Panc1 (cell line): ENCODE measurements at regions not wholly inside any gene's neighbourhood (a gene's known extent, or its start where the extent isn't known, plus 50 kb on each side); places are given as distances from the start of the nearest gene placed in this dataset.

Experiments used
- ATAC-seq: fragments of 200-7000 bp; cut with Tn5 transposase; 2 replicates; pipeline ENCODE4 v1.9.1; 2020; ENCODE audit warnings: mild to moderate bottlenecking, moderate library complexity
- BruUV-seq: library from RNA; stranded (reverse); fragments of 400-500 nt; replicated peaks from 2 replicates; lab custom pipeline; 2021; lab: Mats Ljungman, UMichigan
- CTCF ChIA-PET: fragments of 300-600 bp; sonication (Branson Sonifier 250); formaldehyde crosslinking; loops from one replicate; lab custom pipeline; 2022; ENCODE audit warnings: antibody characterized with exemption; lab: Charles Lee
- POLR2A ChIA-PET: fragments of 300-600 bp; sonication (Branson Sonifier 250); formaldehyde crosslinking; loops from one replicate; lab custom pipeline; 2022; ENCODE audit warnings: antibody characterized with exemption; lab: Charles Lee
- DNase-seq: peaks from one replicate; pipeline ENCODE4 v3.0.0-alpha.2; 2010; ENCODE audit warnings: low read depth, low spot score
- H3K27ac ChIP-seq: 2 replicates; pipeline ENCODE4 v1.5.1; 2011; ENCODE audit warnings: mild to moderate bottlenecking, low read length, inconsistent platforms
- H3K27me3 ChIP-seq: fragments of 200-500 bp; sonication (Bioruptor generic); 2 replicates; pipeline ENCODE4 v1.6.0; 2014; ENCODE audit warnings: low read length, inconsistent platforms; ENCODE audit not compliant: control insufficient read depth, insufficient read depth
- H3K36me3 ChIP-seq: fragments of 200-500 bp; sonication (Bioruptor generic); 2 replicates; pipeline ENCODE4 v1.5.1; 2014; ENCODE audit warnings: inconsistent platforms, mild to moderate bottlenecking, low read length, moderate library complexity; ENCODE audit not compliant: control insufficient read depth, insufficient read depth
- H3K4me1 ChIP-seq: 2 replicates; pipeline ENCODE4 v1.5.1; 2011; ENCODE audit warnings: inconsistent platforms, mild to moderate bottlenecking, low read length, moderate library complexity; ENCODE audit not compliant: control insufficient read depth, insufficient read depth
- H3K4me3 ChIP-seq, 2 experiments: 2 replicates each; pipeline ENCODE4 v1.5.1; 2011 to 2012; ENCODE audit warnings: low read depth in 2 of 2, low read length in 2 of 2, mild to moderate bottlenecking in 2 of 2, inconsistent platforms in 1 of 2, moderate library complexity in 1 of 2
- H3K9me3 ChIP-seq: fragments of 200-500 bp; sonication (Bioruptor generic); 2 replicates; pipeline ENCODE4 v1.5.1; 2014; ENCODE audit warnings: low read depth, mild to moderate bottlenecking, inconsistent platforms, low read length, moderate library complexity; ENCODE audit not compliant: control insufficient read depth, insufficient read depth
- POLR2AphosphoS5 ChIP-seq: IDR thresholded peaks from 2 replicates; pipeline ENCODE4 v1.6.1; 2012; ENCODE audit warnings: mild to moderate bottlenecking, low read depth, low read length, moderate library complexity
- SIN3A ChIP-seq: IDR thresholded peaks from 2 replicates; pipeline ENCODE4 v1.6.1; 2012; ENCODE audit warnings: low read depth, mild to moderate bottlenecking, low read length, moderate library complexity, borderline replicate concordance; ENCODE audit not compliant: insufficient read depth
- TCF7L2 ChIP-seq: IDR thresholded peaks from 2 replicates; pipeline ENCODE4 v1.6.1; 2011; ENCODE audit warnings: mild to moderate bottlenecking, low read depth, low read length, inconsistent platforms
- in situ Hi-C: cut with HindIII; loops from 2 replicates; pipeline ENCODE4 v1.10.0; 2016; ENCODE audit warnings: low sequenced_read_pairs, low pct_unique_long_range_greater_than_20kb
- intact Hi-C: fragments of 100-400 bp; cut with micrococcal nuclease; formaldehyde crosslinking; loops from one replicate; pipeline ENCODE4 v1.10.0; 2022; ENCODE audit not compliant: unreplicated experiment
- TF ChIP-seq, protein P1 (sequence below), 2 experiments: IDR thresholded peaks; 2 replicates each; pipeline ENCODE4 v1.6.1; 2011 to 2012; ENCODE audit warnings: low read depth in 2 of 2, control low read depth in 1 of 2, low read length in 1 of 2, mild to moderate bottlenecking in 1 of 2, moderate library complexity in 1 of 2; ENCODE audit not compliant: insufficient read depth in 1 of 2
- TF ChIP-seq, protein P2 (sequence below): fragments of 450-650 bp; IDR thresholded peaks from 2 replicates; pipeline ENCODE4 v1.5.1; 2017; ENCODE audit warnings: mild to moderate bottlenecking

DNA sequence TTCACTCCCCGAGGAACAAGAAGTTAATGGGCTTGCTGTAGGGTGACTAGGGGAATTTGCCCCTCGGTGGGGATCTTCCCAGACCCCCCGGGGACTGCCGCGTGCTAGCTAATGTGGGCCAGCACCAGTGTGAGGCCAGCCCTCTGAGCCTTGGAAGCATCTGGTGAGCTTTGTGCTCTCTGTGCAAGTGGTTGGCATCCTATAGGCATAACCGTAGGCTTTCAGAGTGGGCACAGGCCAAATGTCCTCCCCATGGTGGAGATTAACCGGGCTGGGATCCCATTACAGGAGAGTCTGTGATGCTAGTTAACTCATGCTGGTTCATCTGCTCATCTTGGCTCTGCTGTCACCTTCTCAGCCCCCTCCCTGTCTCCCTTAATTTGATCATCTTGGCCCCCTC is 125.7 kb downstream of the TRIM29 start:
- TF ChIP-seq, protein P1, sequence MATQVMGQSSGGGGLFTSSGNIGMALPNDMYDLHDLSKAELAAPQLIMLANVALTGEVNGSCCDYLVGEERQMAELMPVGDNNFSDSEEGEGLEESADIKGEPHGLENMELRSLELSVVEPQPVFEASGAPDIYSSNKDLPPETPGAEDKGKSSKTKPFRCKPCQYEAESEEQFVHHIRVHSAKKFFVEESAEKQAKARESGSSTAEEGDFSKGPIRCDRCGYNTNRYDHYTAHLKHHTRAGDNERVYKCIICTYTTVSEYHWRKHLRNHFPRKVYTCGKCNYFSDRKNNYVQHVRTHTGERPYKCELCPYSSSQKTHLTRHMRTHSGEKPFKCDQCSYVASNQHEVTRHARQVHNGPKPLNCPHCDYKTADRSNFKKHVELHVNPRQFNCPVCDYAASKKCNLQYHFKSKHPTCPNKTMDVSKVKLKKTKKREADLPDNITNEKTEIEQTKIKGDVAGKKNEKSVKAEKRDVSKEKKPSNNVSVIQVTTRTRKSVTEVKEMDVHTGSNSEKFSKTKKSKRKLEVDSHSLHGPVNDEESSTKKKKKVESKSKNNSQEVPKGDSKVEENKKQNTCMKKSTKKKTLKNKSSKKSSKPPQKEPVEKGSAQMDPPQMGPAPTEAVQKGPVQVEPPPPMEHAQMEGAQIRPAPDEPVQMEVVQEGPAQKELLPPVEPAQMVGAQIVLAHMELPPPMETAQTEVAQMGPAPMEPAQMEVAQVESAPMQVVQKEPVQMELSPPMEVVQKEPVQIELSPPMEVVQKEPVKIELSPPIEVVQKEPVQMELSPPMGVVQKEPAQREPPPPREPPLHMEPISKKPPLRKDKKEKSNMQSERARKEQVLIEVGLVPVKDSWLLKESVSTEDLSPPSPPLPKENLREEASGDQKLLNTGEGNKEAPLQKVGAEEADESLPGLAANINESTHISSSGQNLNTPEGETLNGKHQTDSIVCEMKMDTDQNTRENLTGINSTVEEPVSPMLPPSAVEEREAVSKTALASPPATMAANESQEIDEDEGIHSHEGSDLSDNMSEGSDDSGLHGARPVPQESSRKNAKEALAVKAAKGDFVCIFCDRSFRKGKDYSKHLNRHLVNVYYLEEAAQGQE (IDR thresholded peaks at IDR 0.05; ENCODE audit: insufficient read depth in 1 of 2, low read depth in 2 of 2, low read length in 1 of 2), result no peak
- TF ChIP-seq POLR2AphosphoS5, result no peak
- TF ChIP-seq SIN3A, result no peak
- no peak for TF ChIP-seq TCF7L2
- TF ChIP-seq, protein P2, sequence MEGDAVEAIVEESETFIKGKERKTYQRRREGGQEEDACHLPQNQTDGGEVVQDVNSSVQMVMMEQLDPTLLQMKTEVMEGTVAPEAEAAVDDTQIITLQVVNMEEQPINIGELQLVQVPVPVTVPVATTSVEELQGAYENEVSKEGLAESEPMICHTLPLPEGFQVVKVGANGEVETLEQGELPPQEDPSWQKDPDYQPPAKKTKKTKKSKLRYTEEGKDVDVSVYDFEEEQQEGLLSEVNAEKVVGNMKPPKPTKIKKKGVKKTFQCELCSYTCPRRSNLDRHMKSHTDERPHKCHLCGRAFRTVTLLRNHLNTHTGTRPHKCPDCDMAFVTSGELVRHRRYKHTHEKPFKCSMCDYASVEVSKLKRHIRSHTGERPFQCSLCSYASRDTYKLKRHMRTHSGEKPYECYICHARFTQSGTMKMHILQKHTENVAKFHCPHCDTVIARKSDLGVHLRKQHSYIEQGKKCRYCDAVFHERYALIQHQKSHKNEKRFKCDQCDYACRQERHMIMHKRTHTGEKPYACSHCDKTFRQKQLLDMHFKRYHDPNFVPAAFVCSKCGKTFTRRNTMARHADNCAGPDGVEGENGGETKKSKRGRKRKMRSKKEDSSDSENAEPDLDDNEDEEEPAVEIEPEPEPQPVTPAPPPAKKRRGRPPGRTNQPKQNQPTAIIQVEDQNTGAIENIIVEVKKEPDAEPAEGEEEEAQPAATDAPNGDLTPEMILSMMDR, result no peak
- no peak overlapping the region for H3K4me3 ChIP-seq
- no TSS peak for BruUV-seq
- intact Hi-C loops (loop anchor here (5.0 kb wide), 2 partner anchors 95 to 530 kb away; no protein-coding TSS in a partner anchor), in situ Hi-C loops (no loop called here)
- peaks cover 52% of the 10 kb centered on the region for H3K27me3 ChIP-seq
- ChIA-PET POLR2A (no interaction called here), CTCF (interaction anchor here (0.6 kb wide), 1 partner anchor 339 kb away, joined by 3 read pairs; no protein-coding TSS in a partner anchor)
- no peak for DNase-seq
- no peaks in the 10 kb centered on the region for H3K9me3 ChIP-seq
- H3K36me3 ChIP-seq, result no peaks in the 10 kb centered on the region; the same call in 1 of the 2 replicates
- no peak overlapping the region for H3K27ac ChIP-seq
- ATAC-seq, result no peak
- no peaks in the 10 kb centered on the region for H3K4me1 ChIP-seq

DNA sequence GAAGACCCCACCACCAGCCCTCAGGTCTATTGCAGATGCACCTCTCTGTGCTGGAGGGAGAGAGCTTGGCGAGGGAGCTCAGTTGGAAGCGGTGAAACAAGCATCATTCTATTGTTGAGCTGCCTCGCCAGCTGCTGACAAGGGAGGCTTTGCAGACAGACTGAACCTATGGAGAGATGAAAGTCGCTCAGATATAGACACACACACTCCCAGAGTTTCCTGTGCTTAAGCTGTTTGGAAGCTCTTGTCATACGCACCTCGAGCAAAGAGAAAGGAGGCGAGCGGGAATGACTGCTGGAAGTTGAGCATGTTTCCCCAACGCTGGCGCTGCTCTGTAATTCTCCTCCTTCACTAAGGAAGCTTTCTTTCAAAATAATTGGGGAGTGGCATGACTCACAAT is 126.1 kb downstream of the TRIM29 start:
- TF ChIP-seq POLR2AphosphoS5, result no peak
- ATAC-seq, result no peak
- POLR2A ChIA-PET, result no interaction called here
- intact Hi-C loops (loop anchor here (5.0 kb wide), 2 partner anchors 95 to 530 kb away; no protein-coding TSS in a partner anchor), in situ Hi-C loops (no loop called here)
- Histone ChIP-seq H3K4me1 (no peaks in the 10 kb centered on the region), H3K36me3 (no peaks in the 10 kb centered on the region; the same call in 1 of the 2 replicates), H3K9me3 (no peaks in the 10 kb centered on the region), H3K27me3 (peaks cover 51% of the 10 kb centered on the region), H3K4me3 (no peak overlapping the region), H3K27ac (no peak overlapping the region)
- CTCF ChIA-PET, result interaction anchor here (0.6 kb wide), 1 partner anchor 338 kb away, joined by 3 read pairs; no protein-coding TSS in a partner anchor
- BruUV-seq, result no TSS peak
- no peak for DNase-seq

DNA sequence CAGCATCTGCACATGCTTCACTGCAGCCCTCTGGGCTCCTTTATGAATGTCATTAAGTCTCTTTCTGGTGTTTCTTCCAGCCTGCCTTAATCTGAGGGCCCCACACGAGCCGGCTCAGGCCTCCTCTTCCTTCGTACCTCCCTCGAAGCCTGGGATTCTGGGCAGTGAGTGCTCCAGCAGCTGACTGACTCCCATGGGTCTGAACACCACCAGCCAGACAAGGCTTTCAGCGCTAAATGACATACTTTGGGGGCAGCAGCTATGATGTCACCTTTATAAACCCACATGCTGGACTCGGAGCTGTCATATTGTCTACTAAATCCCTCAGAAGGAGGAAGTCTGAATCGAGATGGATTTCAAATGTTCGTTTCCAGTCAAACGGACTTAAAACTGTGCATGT is 127.1 kb downstream of the TRIM29 start:
- ChIA-PET CTCF (no interaction called here), POLR2A (no interaction called here)
- Histone ChIP-seq H3K9me3 (no peaks in the 10 kb centered on the region), H3K4me1 (no peaks in the 10 kb centered on the region), H3K4me3 (no peak overlapping the region), H3K27ac (no peak overlapping the region), H3K36me3 (no peaks in the 10 kb centered on the region; the same call in 1 of the 2 replicates), H3K27me3 (peaks cover 48% of the 10 kb centered on the region)
- no peak for DNase-seq
- TF ChIP-seq, protein P2, result no peak
- TF ChIP-seq POLR2AphosphoS5, result no peak
- no peak for TF ChIP-seq SIN3A
- TF ChIP-seq, protein P1 (IDR thresholded peaks at IDR 0.05; ENCODE audit: insufficient read depth in 1 of 2, low read depth in 2 of 2, low read length in 1 of 2), result no peak
- no peak for TF ChIP-seq TCF7L2
- no TSS peak for BruUV-seq
- no peak for ATAC-seq
- intact Hi-C loops, result loop anchor here (5.0 kb wide), 2 partner anchors 97 to 528 kb away; no protein-coding TSS in a partner anchor
- in situ Hi-C loops, result no loop called here
